Esophagus squamous epithelium (tissue), 4 donors: ENCODE measurements at regions not wholly inside any gene's neighbourhood (a gene's known extent, or its start where the extent isn't known, plus 50 kb on each side); places are given as distances from the start of the nearest gene placed in this dataset.

ENCODE experiments used
- POLR2A ChIP-seq, 4 donors: fragments of 450-650 bp; IDR thresholded peaks; one replicate each; pipeline ENCODE4 v1.6.1; 2017; ENCODE audit warnings: antibody characterized with exemption in 4 of 4, mild to moderate bottlenecking in 4 of 4, moderate library complexity in 3 of 4
- TF ChIP-seq, protein P1 (sequence below), 6 experiments: fragments of 450-650 bp in 4 of 6; fragments of 200-600 bp in 2 of 6; sonication (generic) in 2 of 6; IDR thresholded peaks; one replicate each; pipeline ENCODE4 v1.5.1; 2016 to 2019; ENCODE audit warnings: antibody characterized with exemption in 6 of 6, mild to moderate bottlenecking in 4 of 6, moderate library complexity in 4 of 6

GRCh38 chr6:105810922-105811482 lies 275.1 kb upstream of the PRDM1 start:
- TF ChIP-seq, protein P1, sequence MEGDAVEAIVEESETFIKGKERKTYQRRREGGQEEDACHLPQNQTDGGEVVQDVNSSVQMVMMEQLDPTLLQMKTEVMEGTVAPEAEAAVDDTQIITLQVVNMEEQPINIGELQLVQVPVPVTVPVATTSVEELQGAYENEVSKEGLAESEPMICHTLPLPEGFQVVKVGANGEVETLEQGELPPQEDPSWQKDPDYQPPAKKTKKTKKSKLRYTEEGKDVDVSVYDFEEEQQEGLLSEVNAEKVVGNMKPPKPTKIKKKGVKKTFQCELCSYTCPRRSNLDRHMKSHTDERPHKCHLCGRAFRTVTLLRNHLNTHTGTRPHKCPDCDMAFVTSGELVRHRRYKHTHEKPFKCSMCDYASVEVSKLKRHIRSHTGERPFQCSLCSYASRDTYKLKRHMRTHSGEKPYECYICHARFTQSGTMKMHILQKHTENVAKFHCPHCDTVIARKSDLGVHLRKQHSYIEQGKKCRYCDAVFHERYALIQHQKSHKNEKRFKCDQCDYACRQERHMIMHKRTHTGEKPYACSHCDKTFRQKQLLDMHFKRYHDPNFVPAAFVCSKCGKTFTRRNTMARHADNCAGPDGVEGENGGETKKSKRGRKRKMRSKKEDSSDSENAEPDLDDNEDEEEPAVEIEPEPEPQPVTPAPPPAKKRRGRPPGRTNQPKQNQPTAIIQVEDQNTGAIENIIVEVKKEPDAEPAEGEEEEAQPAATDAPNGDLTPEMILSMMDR (IDR thresholded peaks at IDR 0.05), result no peak
- TF ChIP-seq POLR2A (IDR thresholded peaks at IDR 0.05), result no peak
